SU-DHL-6 (cell line): ENCODE measurements at regions not wholly inside any gene's neighbourhood (a gene's known extent, or its start where the extent isn't known, plus 50 kb on each side); places are given as distances from the start of the nearest gene placed in this dataset.

Source experiments
- CTCF ChIP-seq: fragments of 200-600 bp; sonication (generic); IDR thresholded peaks from one replicate; pipeline ENCODE4 v1.5.1; 2017; ENCODE audit warnings: antibody characterized with exemption, mild to moderate bottlenecking, low read length, moderate library complexity; ENCODE audit not compliant: insufficient read depth, poor library complexity, severe bottlenecking
- EZH2phosphoT487 ChIP-seq: fragments of 200-600 bp; sonication (generic), shearing (Covaris generic); conservative IDR thresholded peaks from 2 replicates; pipeline ENCODE4 v1.6.1; 2018; ENCODE audit warnings: mild to moderate bottlenecking, antibody characterized with exemption, low read length, moderate library complexity, mixed read lengths

- TF ChIP-seq EZH2phosphoT487 (no peak), CTCF (no peak)
These were observed 840.4 kb downstream of the USP25 start for GRCh38 chr21:16570171-16570570.
